NOMO-1 (cell line): ENCODE measurements at regions not wholly inside any gene's neighbourhood (a gene's known extent, or its start where the extent isn't known, plus 50 kb on each side); places are given as distances from the start of the nearest gene placed in this dataset.
"Not testable (repeated sequence)": the region's sequence is repeated elsewhere in the genome, so short reads cannot be mapped to it uniquely, and the experiment has no call there.

ENCODE experiments used
- DNase-seq, 2 experiments: peaks; one replicate each; lab custom pipeline; 2025; ENCODE audit not compliant: unreplicated experiment in 2 of 2; lab: John Stamatoyannopoulos, UW

- DNase-seq = no peak
Observed at GRCh38 chr10:45564303-45564959, 108.1 kb downstream of the ZFAND4 start.

GRCh38 chr10:45561952-45562351 is 110.6 kb downstream of the ZFAND4 start:
- DNase-seq = no peak

- no peak for DNase-seq
Observed at GRCh38 chr10:45560262-45560661, 112.3 kb downstream of the ZFAND4 start.

GRCh38 chr10:45558425-45558824 is 114.1 kb downstream of the ZFAND4 start:
- no peak for DNase-seq

DNA sequence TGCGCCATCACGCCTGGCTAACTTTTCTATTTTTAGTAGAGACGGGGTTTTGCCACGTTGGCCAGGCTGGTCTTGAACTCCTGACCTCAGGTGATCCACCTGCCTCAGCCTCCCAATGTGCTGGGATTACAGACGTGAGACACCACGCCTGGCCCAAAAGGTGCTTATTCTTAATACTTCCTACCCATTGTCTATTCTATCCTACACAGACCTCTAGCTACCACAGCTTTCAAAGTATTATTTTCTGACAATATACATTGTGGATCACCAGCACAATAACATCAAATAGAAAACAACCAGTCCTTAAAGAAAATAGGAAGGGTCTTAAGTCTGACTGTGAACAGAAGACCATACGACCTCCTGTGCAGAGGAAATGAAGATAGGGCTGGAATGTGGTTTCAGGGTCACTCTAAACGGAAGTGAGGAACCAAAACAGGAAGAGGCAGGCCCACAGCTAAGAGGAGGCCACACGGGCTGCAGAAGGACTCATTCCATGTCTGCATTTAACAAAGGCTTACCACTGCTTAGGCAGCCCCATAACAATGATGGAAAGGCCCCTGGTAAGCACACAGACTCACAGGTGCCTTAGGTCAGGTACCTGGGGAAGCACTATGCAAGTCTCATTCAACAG is 115.2 kb downstream of the ZFAND4 start:
- DNase-seq = peak; percentile 32 to 66

DNA sequence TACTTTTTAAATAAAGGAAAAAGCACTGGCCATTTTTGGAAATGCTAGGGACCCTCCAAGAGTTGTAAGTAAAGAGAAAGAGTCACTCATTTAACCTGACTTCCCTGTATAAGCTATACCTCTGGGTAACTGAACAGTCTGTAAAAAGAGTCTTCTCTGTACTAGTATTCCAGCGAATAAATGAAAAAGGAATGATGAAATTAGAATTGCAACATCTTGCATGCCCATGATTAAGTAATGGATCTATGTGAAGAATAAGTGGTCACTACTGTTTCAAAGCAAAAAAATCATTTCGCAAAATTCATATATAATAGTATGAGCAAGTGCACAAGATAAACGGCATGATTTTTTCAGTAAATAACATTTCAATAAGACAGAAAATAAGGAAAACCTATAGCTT is 116.8 kb downstream of the ZFAND4 start:
- DNase-seq = no peak

DNA sequence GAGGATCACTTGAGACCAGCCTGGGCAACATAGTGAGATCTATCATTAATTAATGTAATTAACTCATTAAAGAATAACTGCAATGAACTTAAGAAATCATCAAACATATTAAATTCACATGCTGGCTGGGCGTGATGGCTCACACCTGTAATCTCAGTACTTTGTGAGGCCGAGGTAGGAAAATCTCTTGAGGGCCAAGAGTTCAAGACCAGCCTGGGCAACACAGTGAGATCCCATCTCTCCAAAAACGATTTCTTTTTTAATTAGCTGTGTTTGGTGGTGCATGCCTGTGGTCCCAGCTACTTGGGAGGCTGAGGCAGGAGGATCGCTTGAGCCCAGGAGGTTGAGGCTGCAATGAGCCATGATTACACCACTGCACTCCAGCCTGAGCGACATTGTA is 117.2 kb downstream of the ZFAND4 start:
- DNase-seq = not testable (repeated sequence)

GRCh38 chr10:45553613-45554012 is 119.0 kb downstream of the ZFAND4 start:
- DNase-seq = no peak

GRCh38 chr10:45553155-45553554 is 119.4 kb downstream of the ZFAND4 start:
- DNase-seq = no peak

DNA sequence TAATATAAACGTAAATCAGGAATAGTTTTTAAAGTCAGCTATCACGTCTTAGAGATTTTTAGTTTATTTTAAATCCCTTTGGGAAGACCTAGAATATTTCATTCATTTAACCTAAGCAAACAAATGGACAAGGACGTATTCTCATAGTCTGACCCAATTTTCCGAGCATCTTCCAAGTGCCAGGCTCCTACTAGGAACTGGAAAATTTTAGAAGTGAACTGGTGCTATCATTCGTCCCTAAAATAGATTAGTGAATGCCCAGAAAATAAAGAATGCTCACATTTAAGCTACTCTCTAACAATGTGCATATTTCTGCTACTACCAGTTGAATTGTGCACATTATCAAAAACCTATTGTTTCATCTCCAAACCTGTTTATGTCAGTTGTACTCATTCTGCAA is 120.1 kb downstream of the ZFAND4 start:
- DNase-seq = no peak

DNA sequence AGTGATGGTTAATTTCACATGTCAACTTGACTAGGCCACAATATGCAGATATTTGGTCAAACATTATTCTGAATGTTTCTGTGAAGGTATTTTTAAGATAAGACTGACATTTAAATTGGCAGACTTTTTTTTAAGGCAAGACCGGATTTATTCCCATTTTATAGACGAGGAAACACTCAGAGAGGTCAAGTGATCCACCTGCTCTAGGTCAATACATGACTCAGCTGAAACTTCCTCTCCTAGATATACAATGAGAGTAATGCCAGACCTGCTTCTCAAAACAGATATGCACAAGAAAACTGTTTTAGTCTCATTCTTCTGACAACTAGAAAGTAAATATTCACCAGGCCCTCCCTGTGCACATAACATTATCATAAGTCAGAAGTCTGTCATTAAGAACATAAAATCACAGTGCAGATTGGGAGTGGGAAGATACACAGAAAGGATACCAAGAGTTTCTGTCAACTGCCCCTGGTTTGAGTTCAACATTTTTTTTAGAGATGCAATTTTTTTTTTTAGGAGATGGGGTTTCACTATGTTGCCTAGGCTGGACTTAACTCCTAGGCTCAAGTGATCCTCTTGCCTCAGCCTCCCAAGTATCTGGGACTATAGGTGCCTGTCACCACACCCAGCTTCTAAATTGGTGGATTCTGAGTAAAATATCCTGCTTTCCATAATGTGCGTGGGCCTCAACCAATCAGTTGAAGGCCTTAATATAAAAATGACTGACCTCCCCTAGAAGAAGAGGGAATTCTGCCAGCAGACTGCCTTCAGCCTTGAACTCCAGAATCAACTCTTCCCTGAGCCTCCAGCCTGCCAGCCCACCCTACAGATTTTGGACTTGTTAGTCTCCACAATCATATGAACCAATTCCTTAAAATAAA is 121.4 kb downstream of the ZFAND4 start:
- no peak for DNase-seq

- no peak for DNase-seq
Observed at GRCh38 chr10:45548068-45548467, 124.5 kb downstream of the ZFAND4 start.

DNA sequence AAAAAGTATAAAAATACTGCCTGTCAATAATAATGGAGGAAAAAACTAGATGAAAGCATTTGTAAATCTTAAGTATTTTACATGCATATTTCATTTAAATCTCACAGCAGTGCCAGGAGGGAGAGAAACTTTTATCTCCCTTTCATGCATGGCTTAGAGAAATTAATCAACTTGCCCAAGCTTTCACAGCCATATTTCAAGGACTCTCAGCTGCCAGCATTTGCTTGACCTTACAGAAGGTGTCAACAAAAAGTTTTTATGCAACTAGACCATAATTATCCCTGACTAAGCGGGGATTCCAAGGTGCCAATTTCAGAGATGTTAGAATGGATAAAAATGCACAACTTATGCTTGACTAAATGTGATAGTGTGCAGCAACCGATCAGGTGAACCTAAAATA is 125.4 kb downstream of the ZFAND4 start:
- DNase-seq = no peak

GRCh38 chr10:45545150-45545549 is 127.4 kb downstream of the ZFAND4 start:
- no peak for DNase-seq

- no peak for DNase-seq
Observed at GRCh38 chr10:45544191-45544590, 128.4 kb downstream of the ZFAND4 start.

DNA sequence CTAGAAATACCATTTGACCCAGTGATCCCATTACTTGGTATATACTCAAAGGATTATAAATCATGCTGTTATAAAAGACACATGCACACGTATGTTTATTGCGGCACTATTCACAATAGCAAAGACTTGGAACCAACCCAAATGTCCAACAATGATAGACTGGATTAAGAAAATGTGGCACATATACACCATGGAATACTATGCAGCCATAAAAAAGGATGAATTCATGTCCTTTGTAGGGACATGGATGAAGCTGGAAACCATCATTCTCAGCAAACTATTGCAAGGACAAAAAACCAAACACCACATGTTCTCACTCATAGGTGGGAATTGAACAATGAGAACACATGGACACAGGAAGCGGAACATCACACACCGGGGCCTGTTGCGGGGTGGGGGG is 131.5 kb downstream of the ZFAND4 start:
- DNase-seq = not testable (repeated sequence)

GRCh38 chr10:45540589-45540988 is 132.0 kb downstream of the ZFAND4 start:
- DNase-seq = not testable (repeated sequence)

DNA sequence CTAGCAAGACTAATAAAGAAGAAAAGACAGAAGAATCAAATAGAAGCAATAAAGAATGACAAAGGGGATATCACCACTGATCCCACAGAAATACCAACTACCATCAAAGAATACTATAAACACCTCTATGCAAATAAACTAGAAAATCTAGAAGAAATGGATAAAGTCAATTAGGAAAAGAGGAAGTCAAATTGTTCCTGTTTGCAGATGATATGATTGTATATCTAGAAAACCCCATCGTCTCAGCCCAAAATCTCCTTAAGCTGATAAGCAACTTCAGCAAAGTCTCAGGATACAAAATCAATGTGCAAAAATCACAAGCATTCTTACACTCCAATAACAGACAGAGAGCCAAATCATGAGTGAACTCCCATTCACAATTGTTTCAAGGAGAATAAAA is 133.0 kb downstream of the ZFAND4 start:
- DNase-seq = not testable (repeated sequence)

- DNase-seq = no peak
Observed at GRCh38 chr10:45534572-45534971, 138.0 kb downstream of the ZFAND4 start.

- DNase-seq = no peak
Observed at GRCh38 chr10:45532480-45532879, 140.1 kb downstream of the ZFAND4 start.

GRCh38 chr10:45526309-45526905 is 146.2 kb downstream of the ZFAND4 start:
- no peak for DNase-seq
